Midbrain (tissue), 1 donor: ENCODE measurements at regions not wholly inside any gene's neighbourhood (a gene's known extent, or its start where the extent isn't known, plus 50 kb on each side); places are given as distances from the start of the nearest gene placed in this dataset.

Experiments
- DNase-seq: peaks from one replicate; lab custom pipeline; 2025; lab: John Stamatoyannopoulos, UW

- DNase-seq = no peak
These were observed 158.9 kb downstream of the MRPL14 start for GRCh38 chr6:43968110-43968965.

GRCh38 chr6:43967719-43968091, 159.5 kb downstream of the MRPL14 start:
- no peak for DNase-seq

- no peak for DNase-seq
These were observed 160.2 kb downstream of the MRPL14 start for GRCh38 chr6:43966853-43967718.

- no peak for DNase-seq
These were observed 160.9 kb downstream of the MRPL14 start for GRCh38 chr6:43966374-43966658.

GRCh38 chr6:43965628-43966373, 161.5 kb downstream of the MRPL14 start:
- DNase-seq = no peak

GRCh38 chr6:43964659-43965570, 162.3 kb downstream of the MRPL14 start:
- DNase-seq = no peak

- DNase-seq = no peak
These were observed 163.2 kb downstream of the MRPL14 start for GRCh38 chr6:43963877-43964658.

- no peak for DNase-seq
These were observed 164.0 kb downstream of the MRPL14 start for GRCh38 chr6:43963203-43963602.

- no peak for DNase-seq
These were observed 164.8 kb downstream of the MRPL14 start for GRCh38 chr6:43962458-43962857.

DNA sequence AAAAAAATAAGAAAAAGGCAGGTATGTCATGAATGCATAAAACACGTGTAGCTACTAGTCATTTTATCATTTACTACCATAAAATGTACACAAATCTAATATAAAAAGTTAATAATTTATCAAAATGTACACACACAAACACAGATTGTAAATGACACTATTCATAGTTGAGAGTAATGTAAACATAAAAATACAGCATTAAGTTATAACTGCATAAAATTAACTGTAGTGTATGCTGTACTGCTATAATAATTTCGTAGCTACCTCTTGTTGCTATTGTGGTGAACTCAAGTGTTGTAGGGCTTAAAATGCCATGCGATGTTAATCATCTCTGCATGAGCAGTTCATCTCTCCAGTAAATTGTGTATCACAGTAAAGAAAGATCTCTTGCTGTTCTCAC, 170.0 kb downstream of the MRPL14 start:
- no peak for DNase-seq

DNA sequence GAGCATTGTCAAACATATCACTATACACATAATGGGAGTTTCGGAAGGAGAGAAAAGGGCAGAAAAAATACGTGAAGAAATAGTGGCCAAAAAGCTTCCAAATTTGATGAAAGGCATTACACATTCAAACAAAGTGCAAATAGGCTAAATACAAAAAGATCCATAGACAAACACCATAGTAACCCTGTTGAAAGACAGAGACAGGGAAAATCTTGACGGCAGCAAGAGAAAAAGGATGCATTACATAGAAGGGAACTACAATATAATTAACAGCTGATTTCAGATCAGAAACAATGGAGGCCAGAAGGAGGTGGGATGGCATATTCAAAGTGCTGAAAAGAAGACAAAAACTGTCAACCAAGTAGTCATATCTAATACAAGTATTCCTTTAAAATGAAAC, 170.8 kb downstream of the MRPL14 start:
- DNase-seq = no peak

DNA sequence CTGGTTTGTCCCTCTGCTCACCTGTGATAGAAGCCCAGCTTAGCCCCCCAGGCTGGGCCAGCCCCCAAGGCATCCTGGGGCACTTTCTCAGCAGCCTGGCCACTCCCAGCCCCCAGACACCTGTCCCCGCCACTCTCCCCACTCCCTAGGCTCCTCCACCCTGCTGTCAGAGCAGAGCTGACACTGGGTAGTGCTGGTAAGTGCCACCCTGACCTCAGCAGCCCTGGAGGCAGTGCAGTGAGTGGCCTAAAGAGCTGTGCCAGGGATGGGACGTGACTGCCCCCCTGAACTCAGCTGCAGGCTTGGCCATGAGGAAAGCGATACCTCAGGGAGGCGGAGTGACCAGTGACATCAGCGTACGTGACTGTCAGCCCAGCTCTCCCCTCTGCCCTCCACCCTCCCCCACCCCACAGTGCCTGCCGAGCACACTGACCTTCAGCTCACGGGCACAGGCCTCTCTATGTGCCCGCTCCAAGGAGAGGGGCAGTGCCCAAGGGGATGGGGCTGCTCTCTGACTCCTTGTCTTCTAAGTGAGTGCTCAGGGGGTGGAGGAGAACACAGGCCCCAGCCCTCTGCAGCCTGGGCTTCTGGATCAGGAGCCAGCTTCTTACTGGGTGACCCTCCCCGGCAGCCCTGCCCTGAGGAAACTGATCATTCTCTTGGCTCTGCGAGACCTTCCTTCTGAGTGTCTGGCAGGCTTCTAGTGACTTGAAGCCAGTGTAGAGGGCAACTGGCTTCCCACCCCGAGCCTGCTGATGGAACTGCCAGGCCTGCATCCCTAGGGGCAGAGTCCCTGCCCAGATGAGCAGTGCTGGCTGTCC, 172.7 kb downstream of the MRPL14 start:
- DNase-seq = no peak

GRCh38 chr6:43953794-43954310, 173.4 kb downstream of the MRPL14 start:
- DNase-seq = no peak

- no peak for DNase-seq
These were observed 174.0 kb downstream of the MRPL14 start for GRCh38 chr6:43953256-43953655.

DNA sequence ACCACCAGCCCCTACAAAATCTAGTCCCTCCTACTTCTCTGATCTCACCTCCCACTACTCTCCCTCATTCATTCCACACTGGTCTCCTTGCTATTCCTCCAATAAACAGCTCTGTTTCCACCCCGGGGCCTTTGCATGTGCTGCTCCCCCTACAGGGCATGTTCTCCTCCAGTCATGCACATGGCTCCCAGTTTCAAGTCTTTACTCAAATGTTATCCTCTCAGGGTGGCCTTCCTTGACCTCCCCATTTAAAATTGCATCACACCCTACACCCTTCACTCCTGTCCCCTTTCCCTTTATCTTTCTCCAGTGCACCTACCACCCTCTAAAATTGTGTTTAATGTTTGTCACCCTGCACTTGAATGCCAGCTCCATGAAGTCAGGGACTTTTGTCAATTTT, 174.5 kb downstream of the MRPL14 start:
- DNase-seq = no peak

- no peak for DNase-seq
These were observed 175.2 kb downstream of the MRPL14 start for GRCh38 chr6:43951756-43952675.

DNA sequence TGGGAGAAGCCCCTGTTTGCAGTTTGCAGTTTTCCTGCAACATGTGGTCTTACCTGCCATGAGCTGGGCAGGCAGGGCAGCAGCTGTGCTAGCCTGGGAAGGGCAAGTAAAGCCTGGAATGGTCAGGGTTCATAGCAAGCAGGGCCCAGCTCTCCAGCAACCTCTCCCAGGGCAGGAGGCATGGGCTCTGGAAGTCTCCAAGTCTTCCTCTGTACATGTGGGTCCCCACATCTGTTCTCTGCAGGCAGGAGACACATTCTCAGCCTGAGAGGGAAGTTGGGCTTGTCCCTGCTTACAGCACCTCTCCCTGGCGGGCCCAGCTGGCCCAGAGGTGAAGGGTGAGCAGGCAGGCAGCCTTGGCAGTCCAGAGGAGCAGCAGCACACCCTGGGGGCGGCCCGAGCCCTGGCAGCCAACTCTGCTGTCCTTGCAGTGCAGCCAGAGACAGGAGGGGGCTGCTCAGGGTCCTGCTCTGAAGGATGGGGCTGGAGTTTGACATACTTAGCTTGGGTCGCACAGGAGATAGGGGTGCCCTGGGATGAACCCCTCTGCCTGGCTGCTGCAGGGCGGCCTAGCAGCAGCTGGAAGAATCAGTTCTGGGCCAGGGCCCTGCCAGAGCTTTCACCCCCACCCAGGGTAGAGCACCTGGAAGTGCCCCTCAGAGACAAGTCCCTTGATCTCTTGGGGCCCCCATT, 176.0 kb downstream of the MRPL14 start:
- DNase-seq = no peak

GRCh38 chr6:43950731-43951062, 176.6 kb downstream of the MRPL14 start:
- DNase-seq = no peak
